AG04450 (cell line): ENCODE measurements at regions not wholly inside any gene's neighbourhood (a gene's known extent, or its start where the extent isn't known, plus 50 kb on each side); places are given as distances from the start of the nearest gene placed in this dataset.
A peak's percentile ranks its signal among the peaks of the same experiment; 100 is the strongest.

Experiments
- CTCF ChIA-PET: fragments of 300-600, 350-600 bp; formaldehyde crosslinking; extraction: SDS; loops from one replicate; lab custom pipeline; 2022; ENCODE audit warnings: antibody characterized with exemption, inconsistent platforms; lab: Charles Lee
- POLR2A ChIA-PET: fragments of 350-600 bp; formaldehyde crosslinking; extraction: SDS; loops from one replicate; lab custom pipeline; 2021; ENCODE audit warnings: antibody characterized with exemption, inconsistent platforms; lab: Yijun Ruan, JAX
- DNase-seq: peaks from one replicate; pipeline ENCODE4 v3.0.0-alpha.2; 2011; ENCODE audit warnings: low read depth, low spot score
- H3K27ac ChIP-seq: one replicate; pipeline ENCODE4 v1.5.1; 2012; ENCODE audit warnings: low read depth, low read length, control low read depth
- H3K27me3 ChIP-seq: one replicate; pipeline ENCODE4 v1.6.0; 2012; ENCODE audit warnings: low read length; ENCODE audit not compliant: control insufficient read depth, insufficient read depth
- H3K4me3 ChIP-seq: 2 replicates; pipeline ENCODE4 v1.5.1; 2011; ENCODE audit warnings: mild to moderate bottlenecking, low read depth, low read length, control low read depth
- H3K9me3 ChIP-seq: 2 replicates; pipeline ENCODE4 v1.5.1; 2012; ENCODE audit warnings: low read length; ENCODE audit not compliant: control insufficient read depth, insufficient read depth
- CTCF ChIP-seq: IDR thresholded peaks from 2 replicates; pipeline ENCODE4 v1.5.1; 2011; ENCODE audit warnings: low read depth, low read length, control low read depth, inconsistent platforms

GRCh38 chr12:124434951-124435805, 132.2 kb downstream of the NCOR2 start:
- Histone ChIP-seq H3K4me3 (no peak overlapping the region), H3K27ac (peak overlapping the region; percentile 11), H3K27me3 (no peaks in the 10 kb centered on the region), H3K9me3 (no peaks in the 10 kb centered on the region; the same call in 1 of the 2 replicates)
- CTCF ChIA-PET = no interaction called here
- DNase-seq = no peak
- no peak for TF ChIP-seq CTCF
- POLR2A ChIA-PET = no interaction called here

DNA sequence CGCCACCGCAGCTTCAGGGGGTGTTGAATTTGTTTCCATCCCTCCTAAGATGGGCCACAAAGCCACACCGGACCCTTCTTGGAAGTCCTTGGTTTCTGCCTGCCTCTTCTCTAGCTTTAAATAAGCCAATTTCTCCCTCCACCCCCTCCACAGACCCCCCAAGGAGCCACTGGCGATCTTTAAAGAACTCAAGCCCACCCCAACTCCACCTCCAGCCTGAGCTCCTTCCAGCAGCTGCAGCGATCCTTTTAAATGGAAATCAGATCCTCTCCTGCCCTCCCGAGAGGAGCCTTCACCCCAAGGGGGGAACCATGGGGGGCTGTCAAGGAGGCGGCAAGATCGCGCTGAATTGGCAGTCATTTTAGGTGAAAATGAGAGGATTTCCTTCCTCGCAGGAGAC, 133.1 kb downstream of the NCOR2 start:
- POLR2A ChIA-PET = no interaction called here
- CTCF ChIA-PET = no interaction called here
- TF ChIP-seq CTCF = no peak
- Histone ChIP-seq H3K27ac (no peak overlapping the region), H3K4me3 (no peak overlapping the region), H3K27me3 (no peaks in the 10 kb centered on the region), H3K9me3 (no peaks in the 10 kb centered on the region; the same call in 1 of the 2 replicates)
- no peak for DNase-seq

GRCh38 chr12:124433879-124434278, 133.5 kb downstream of the NCOR2 start:
- no peak for DNase-seq
- TF ChIP-seq CTCF = no peak
- Histone ChIP-seq H3K9me3 (no peaks in the 10 kb centered on the region; the same call in 1 of the 2 replicates), H3K27me3 (no peaks in the 10 kb centered on the region), H3K27ac (no peak overlapping the region), H3K4me3 (no peak overlapping the region)
- CTCF ChIA-PET = no interaction called here
- POLR2A ChIA-PET = no interaction called here

DNA sequence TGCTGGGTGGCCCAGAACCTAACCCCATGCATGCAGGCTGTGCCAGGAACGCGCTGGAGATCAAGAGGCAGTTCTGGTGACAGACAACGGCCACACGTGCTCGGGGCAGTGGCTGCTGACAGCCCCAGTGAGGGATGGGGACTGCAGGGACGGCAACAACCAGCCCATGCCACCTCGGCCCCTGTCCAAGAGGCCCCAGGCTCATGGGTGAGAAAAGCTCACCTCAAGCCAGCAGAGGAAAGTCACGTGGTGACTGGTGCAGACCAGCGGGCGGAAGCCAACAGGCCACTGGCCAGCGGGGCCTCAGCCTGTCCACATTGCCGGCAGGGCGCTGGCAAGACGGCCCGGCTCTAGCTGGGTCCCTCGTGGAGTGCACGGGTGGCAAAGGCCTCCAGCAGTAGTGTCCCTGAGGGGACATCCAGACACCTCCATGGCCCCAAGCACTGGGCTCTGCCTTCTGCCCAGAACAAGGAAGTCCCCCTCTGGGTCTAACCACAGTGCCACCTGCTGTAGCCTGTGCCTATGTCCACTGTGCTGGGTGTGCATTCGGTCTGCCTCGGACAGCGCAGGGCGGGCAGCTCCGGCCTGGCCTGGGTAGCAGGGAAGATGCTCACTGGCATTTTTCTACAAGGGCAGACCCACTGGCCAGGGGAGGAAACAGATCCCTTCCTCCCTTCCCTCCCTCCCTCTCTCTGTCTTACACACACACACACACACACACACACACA, 134.1 kb downstream of the NCOR2 start:
- H3K27me3 ChIP-seq = no peaks in the 10 kb centered on the region
- no peaks in the 10 kb centered on the region; the same call in 1 of the 2 replicates for H3K9me3 ChIP-seq
- no peak overlapping the region for H3K27ac ChIP-seq
- ChIA-PET POLR2A (no interaction called here), CTCF (no interaction called here)
- TF ChIP-seq CTCF = no peak
- no peak overlapping the region for H3K4me3 ChIP-seq
- no peak for DNase-seq

GRCh38 chr12:124432376-124432775, 135.0 kb downstream of the NCOR2 start:
- POLR2A ChIA-PET = no interaction called here
- no peak for TF ChIP-seq CTCF
- CTCF ChIA-PET = interaction anchor here (0.6 kb wide), 1 partner anchor 52 kb away, joined by 3 read pairs; no protein-coding TSS in a partner anchor
- Histone ChIP-seq H3K27ac (no peak overlapping the region), H3K9me3 (no peaks in the 10 kb centered on the region; the same call in 1 of the 2 replicates), H3K27me3 (no peaks in the 10 kb centered on the region), H3K4me3 (no peak overlapping the region)
- no peak for DNase-seq
